Muscle layer of colon (tissue), 2 donors: ENCODE measurements at regions not wholly inside any gene's neighbourhood (a gene's known extent, or its start where the extent isn't known, plus 50 kb on each side); places are given as distances from the start of the nearest gene placed in this dataset.

Experiments
- H3K27ac ChIP-seq: one replicate; pipeline ENCODE4 v1.7.0; 2013; ENCODE audit warnings: low read depth, mild to moderate bottlenecking, low read length, moderate library complexity
- H3K27me3 ChIP-seq, 2 donors: one replicate each; pipeline ENCODE4 v1.7.0; 2013; ENCODE audit warnings: low read length in 2 of 2, mild to moderate bottlenecking in 2 of 2; ENCODE audit not compliant: insufficient read depth in 2 of 2, control insufficient read depth in 1 of 2
- H3K36me3 ChIP-seq: one replicate; pipeline ENCODE4 v1.7.0; 2013; ENCODE audit warnings: mild to moderate bottlenecking, low read length; ENCODE audit not compliant: insufficient read depth
- H3K4me1 ChIP-seq: one replicate; pipeline ENCODE4 v1.7.0; 2013; ENCODE audit warnings: mild to moderate bottlenecking, low read length; ENCODE audit not compliant: insufficient read depth
- H3K4me3 ChIP-seq, 2 donors: one replicate each; pipeline ENCODE4 v1.7.0; 2013; ENCODE audit warnings: low read length in 2 of 2, low read depth in 1 of 2, mild to moderate bottlenecking in 1 of 2, moderate library complexity in 1 of 2
- H3K9ac ChIP-seq: one replicate; pipeline ENCODE4 v1.7.0; 2013; ENCODE audit warnings: low read length
- H3K9me3 ChIP-seq: one replicate; pipeline ENCODE4 v1.7.0; 2013; ENCODE audit warnings: mild to moderate bottlenecking, low read length
- donor health status: abdominal sarcoma.
- donor health status: Adenocarcinoma of cecum.

DNA sequence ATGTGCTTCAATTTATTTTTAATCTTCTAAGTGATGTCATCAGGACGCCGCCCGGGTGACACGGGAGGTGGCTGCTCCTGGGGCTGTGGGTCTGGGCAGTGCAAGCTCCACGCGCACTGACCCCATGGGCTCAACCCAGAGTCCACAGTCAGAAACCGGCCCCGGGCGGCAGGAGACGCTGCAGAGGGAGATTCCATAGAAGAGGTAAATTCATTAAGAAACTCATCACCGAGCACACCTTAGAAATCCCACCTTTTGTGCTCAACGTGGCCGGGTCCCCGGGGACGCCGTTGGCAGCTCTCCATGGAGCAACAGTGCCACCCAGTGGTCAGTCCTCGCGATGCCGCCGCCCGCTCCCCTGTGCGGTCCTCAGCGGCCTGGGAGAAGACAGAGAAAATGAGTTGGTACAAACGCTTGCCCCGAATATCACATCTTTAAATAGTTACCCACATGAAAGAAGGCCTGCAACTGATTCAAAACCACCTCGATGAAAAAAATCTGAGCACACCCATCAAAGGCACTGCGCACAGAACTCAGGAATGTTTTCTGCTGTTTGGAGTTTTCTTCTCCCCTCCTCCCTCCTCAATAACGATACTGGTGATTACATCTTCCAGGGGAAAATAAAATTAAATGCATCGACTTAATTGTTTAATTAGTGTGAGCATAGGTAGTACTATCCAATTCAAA is 92.6 kb downstream of the CMPK2 start:
- Histone ChIP-seq H3K4me1 (no peaks in the 10 kb centered on the region), H3K9me3 (no peaks in the 10 kb centered on the region), H3K9ac (no peak overlapping the region), H3K27ac (no peak overlapping the region), H3K27me3 (no peaks in the 10 kb centered on the region), H3K4me3 (no peak overlapping the region), H3K36me3 (no peaks in the 10 kb centered on the region)

DNA sequence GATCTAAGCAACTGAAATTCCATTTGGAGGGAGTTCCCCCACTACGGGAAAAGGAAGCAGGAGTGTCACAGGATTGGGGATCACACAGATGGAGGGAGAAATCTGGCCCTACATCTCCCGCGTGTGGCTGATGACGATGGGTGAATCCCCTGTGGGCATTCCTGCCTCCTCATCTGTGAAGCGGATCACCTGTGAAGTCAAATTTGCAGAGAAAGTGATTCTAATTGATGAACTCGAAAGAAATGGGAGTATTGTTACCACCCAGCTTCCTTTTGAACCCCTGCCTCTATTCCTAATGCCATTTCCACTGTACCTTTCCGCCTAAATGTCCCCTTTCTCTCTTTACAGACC is 92.0 kb downstream of the CMPK2 start:
- H3K36me3 ChIP-seq = no peaks in the 10 kb centered on the region
- H3K4me3 ChIP-seq = no peak overlapping the region
- no peaks in the 10 kb centered on the region for H3K4me1 ChIP-seq
- H3K27ac ChIP-seq = no peak overlapping the region
- no peaks in the 10 kb centered on the region for H3K9me3 ChIP-seq
- H3K27me3 ChIP-seq = no peaks in the 10 kb centered on the region
- H3K9ac ChIP-seq = no peak overlapping the region

GRCh38 chr2:6776125-6776524 is 89.6 kb downstream of the CMPK2 start:
- Histone ChIP-seq H3K27ac (no peak overlapping the region), H3K4me1 (peaks cover 8% of the 10 kb centered on the region), H3K27me3 (no peaks in the 10 kb centered on the region)

GRCh38 chr2:6777626-6778025 is 88.1 kb downstream of the CMPK2 start:
- Histone ChIP-seq H3K9me3 (no peaks in the 10 kb centered on the region), H3K4me1 (peaks cover 12% of the 10 kb centered on the region), H3K27ac (no peak overlapping the region), H3K4me3 (no peak overlapping the region), H3K9ac (no peak overlapping the region), H3K36me3 (no peaks in the 10 kb centered on the region), H3K27me3 (no peaks in the 10 kb centered on the region)

More at GRCh38 chr2:6776125-6776524, 89.6 kb downstream of the CMPK2 start:
- no peak overlapping the region for H3K4me3 ChIP-seq
- no peak overlapping the region for H3K9ac ChIP-seq
- H3K36me3 ChIP-seq = no peaks in the 10 kb centered on the region
- H3K9me3 ChIP-seq = no peaks in the 10 kb centered on the region

DNA sequence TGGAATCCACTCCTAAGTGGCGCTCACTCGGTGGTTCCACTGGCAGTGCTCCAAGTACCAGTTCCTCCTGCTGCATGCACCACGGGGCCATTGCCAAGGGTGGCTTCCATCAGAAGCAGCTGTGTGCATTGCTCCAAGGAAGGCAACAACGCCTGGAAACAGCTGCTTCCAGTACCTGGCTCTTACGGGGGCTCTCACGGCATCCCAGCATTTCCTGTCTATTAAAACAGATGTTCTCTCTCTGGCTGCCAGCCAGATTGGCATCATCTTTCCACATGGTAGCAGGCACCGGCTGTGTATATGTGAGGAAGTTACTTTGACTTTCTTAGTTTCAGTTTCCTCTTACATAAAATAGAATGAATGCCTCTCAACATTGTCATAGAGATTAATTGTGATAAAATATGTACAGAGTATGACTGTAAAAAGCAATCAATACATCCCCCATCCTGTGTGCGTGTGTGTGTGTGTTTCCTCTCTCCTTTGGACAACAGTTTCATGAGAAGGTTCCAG is 84.9 kb downstream of the CMPK2 start:
- H3K9me3 ChIP-seq = no peaks in the 10 kb centered on the region
- no peaks in the 10 kb centered on the region for H3K27me3 ChIP-seq
- H3K4me3 ChIP-seq = peak overlapping the region in 1 of 2 donors; percentile 24
- H3K36me3 ChIP-seq = no peaks in the 10 kb centered on the region
- no peak overlapping the region for H3K9ac ChIP-seq
- peaks cover 12% of the 10 kb centered on the region for H3K4me1 ChIP-seq
- no peak overlapping the region for H3K27ac ChIP-seq

DNA sequence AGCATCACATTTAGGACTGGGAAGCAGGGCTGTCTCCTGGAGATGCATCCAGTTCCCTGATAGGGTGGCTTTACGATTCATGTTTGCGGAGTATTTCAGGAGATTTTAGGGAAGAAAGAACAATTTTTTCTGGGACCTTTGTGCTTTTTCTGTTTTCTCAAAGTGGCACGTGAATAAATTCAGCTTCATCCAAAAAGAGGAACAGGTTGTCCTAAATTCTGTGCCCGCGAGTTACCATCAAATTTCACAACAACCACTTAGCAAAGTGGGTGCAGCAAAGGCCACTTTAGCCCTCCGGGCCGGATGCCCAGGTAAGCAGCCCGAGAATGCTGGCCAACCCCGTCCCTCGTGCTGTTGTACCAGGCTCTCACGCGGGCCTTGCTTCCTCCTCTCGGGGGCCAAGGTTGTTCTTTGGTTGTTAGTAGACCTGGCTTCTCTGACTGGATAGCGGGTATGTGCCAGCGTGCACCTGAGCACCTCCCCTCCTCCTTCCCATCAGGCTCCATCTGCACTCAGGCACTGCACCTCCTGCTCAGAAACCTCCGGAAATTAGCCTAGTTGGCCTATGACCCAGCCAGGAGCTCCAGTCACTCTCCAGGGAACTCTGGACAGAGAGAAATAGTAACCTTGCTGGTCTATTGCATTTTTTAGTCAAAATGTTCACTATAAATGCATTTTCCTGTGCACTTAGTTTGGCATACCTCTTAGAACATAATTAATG is 83.0 kb downstream of the CMPK2 start:
- Histone ChIP-seq H3K9me3 (no peaks in the 10 kb centered on the region), H3K27me3 (no peaks in the 10 kb centered on the region), H3K36me3 (no peaks in the 10 kb centered on the region), H3K9ac (no peak overlapping the region), H3K27ac (no peak overlapping the region), H3K4me3 (no peak overlapping the region), H3K4me1 (peaks cover 12% of the 10 kb centered on the region)

GRCh38 chr2:6783238-6783614 is 82.5 kb downstream of the CMPK2 start:
- Histone ChIP-seq H3K4me3 (no peak overlapping the region), H3K36me3 (no peaks in the 10 kb centered on the region), H3K9ac (no peak overlapping the region), H3K27me3 (no peaks in the 10 kb centered on the region), H3K4me1 (peaks cover 12% of the 10 kb centered on the region), H3K27ac (no peak overlapping the region), H3K9me3 (no peaks in the 10 kb centered on the region)

GRCh38 chr2:6784291-6784690 is 81.4 kb downstream of the CMPK2 start:
- Histone ChIP-seq H3K9me3 (no peaks in the 10 kb centered on the region), H3K27ac (no peak overlapping the region), H3K27me3 (no peaks in the 10 kb centered on the region), H3K36me3 (no peaks in the 10 kb centered on the region), H3K4me3 (no peak overlapping the region), H3K9ac (no peak overlapping the region), H3K4me1 (peaks cover 12% of the 10 kb centered on the region)

GRCh38 chr2:6785493-6785892 is 80.2 kb downstream of the CMPK2 start:
- H3K9me3 ChIP-seq = no peaks in the 10 kb centered on the region
- no peaks in the 10 kb centered on the region for H3K27me3 ChIP-seq
- H3K4me3 ChIP-seq = no peak overlapping the region
- peaks cover 11% of the 10 kb centered on the region for H3K4me1 ChIP-seq
- H3K36me3 ChIP-seq = no peaks in the 10 kb centered on the region
- H3K27ac ChIP-seq = no peak overlapping the region
- H3K9ac ChIP-seq = no peak overlapping the region

DNA sequence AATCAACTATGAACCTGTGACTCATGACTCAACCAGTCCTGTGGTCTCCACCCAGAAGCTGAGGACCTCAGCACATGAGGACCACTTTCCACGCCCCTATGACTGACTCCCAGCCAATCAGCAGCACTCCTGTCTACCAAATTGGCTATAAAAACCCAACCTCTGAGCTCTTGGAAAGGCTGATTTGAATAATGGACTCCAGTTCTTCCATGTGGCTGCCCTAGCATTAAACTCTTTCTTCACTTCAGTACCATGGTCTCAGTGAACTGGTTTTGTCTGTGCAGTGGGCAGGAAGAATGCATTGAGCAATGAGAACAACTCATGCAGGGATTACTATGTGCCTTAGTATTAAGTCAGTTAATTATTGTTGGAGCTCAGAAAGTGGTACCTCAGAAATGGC is 78.3 kb downstream of the CMPK2 start:
- no peak overlapping the region for H3K9ac ChIP-seq
- H3K9me3 ChIP-seq = no peaks in the 10 kb centered on the region
- no peaks in the 10 kb centered on the region for H3K36me3 ChIP-seq
- H3K4me1 ChIP-seq = no peaks in the 10 kb centered on the region
- no peak overlapping the region for H3K4me3 ChIP-seq
- no peak overlapping the region for H3K27ac ChIP-seq
- H3K27me3 ChIP-seq = no peaks in the 10 kb centered on the region

DNA sequence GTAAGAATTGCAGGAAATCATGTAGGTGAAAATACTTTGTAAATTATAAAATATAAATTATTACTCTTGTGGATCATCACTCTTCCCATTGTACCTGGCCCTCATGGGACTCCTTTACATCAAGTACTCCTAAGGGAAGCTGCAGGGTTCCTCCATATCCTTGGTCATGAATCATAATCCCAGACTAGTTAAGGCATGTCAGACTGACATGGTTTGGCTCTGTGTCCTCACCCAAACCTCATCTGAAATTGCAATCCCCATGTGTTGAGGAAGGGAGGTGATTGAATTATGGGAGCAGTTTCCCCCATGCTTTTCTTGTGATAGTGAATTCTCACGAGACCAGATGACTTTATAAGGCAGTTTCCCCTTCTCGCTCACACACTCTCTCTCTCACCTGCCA is 77.1 kb downstream of the CMPK2 start:
- no peak overlapping the region for H3K27ac ChIP-seq
- no peaks in the 10 kb centered on the region for H3K36me3 ChIP-seq
- H3K9me3 ChIP-seq = no peaks in the 10 kb centered on the region
- no peak overlapping the region for H3K9ac ChIP-seq
- no peaks in the 10 kb centered on the region for H3K27me3 ChIP-seq
- no peak overlapping the region for H3K4me3 ChIP-seq
- H3K4me1 ChIP-seq = no peaks in the 10 kb centered on the region
